PFSK-1 (cell line): ENCODE measurements at regions not wholly inside any gene's neighbourhood (a gene's known extent, or its start where the extent isn't known, plus 50 kb on each side); places are given as distances from the start of the nearest gene placed in this dataset.

Experiments used
- FOXP2 ChIP-seq: optimal IDR thresholded peaks from 2 replicates; pipeline ENCODE3; 2011; ENCODE audit warnings: borderline replicate concordance, control low read depth, inconsistent platforms; ENCODE audit not compliant: insufficient read depth; ENCODE audit errors: extremely low read length, extremely low read depth
- POLR2AphosphoS5 ChIP-seq: IDR thresholded peaks from 2 replicates; pipeline ENCODE4 v1.6.1; 2012; ENCODE audit warnings: low read depth, mild to moderate bottlenecking, control low read depth, low read length, moderate library complexity
- REST ChIP-seq, 2 experiments: IDR thresholded peaks; 2 replicates each; pipeline versions ENCODE4 v1.6.1 to v1.8.0; 2011 to 2012; ENCODE audit warnings: low read depth in 2 of 2, low read length in 2 of 2, control low read depth in 1 of 2, inconsistent platforms in 1 of 2, mild to moderate bottlenecking in 1 of 2, moderate library complexity in 1 of 2; ENCODE audit not compliant: insufficient read depth in 1 of 2
- SIN3A ChIP-seq: IDR thresholded peaks from 2 replicates; pipeline ENCODE4 v1.6.1; 2012; ENCODE audit warnings: mild to moderate bottlenecking, low read length, moderate library complexity, borderline replicate concordance; ENCODE audit not compliant: insufficient read depth
- TAF1 ChIP-seq: IDR thresholded peaks from 2 replicates; pipeline ENCODE4 v1.6.1; 2012; ENCODE audit warnings: low read length, control low read depth, borderline replicate concordance; ENCODE audit not compliant: insufficient read depth

GRCh38 chr22:22751043-22751603 lies 106.7 kb downstream of the GGTLC2 start:
- no peak for TF ChIP-seq REST (IDR thresholded peaks at IDR 0.05; ENCODE audit: insufficient read depth in 1 of 2, low read depth in 2 of 2, low read length in 2 of 2)
- no peak for TF ChIP-seq TAF1
- TF ChIP-seq FOXP2, result no peak
- TF ChIP-seq SIN3A, result no peak
- TF ChIP-seq POLR2AphosphoS5, result no peak

GRCh38 chr22:22752199-22752555 lies 107.8 kb downstream of the GGTLC2 start:
- TF ChIP-seq SIN3A (no peak), FOXP2 (no peak), REST (IDR thresholded peaks at IDR 0.05; ENCODE audit: insufficient read depth in 1 of 2, low read depth in 2 of 2, low read length in 2 of 2) (no peak), TAF1 (no peak), POLR2AphosphoS5 (no peak)

- TF ChIP-seq REST (IDR thresholded peaks at IDR 0.05; ENCODE audit: insufficient read depth in 1 of 2, low read depth in 2 of 2, low read length in 2 of 2), result no peak
- TF ChIP-seq POLR2AphosphoS5, result no peak
- TF ChIP-seq FOXP2, result no peak
- no peak for TF ChIP-seq TAF1
- no peak for TF ChIP-seq SIN3A
These were observed 108.4 kb downstream of the GGTLC2 start for GRCh38 chr22:22752556-22753477.

- no peak for TF ChIP-seq TAF1
- no peak for TF ChIP-seq POLR2AphosphoS5
- TF ChIP-seq FOXP2, result no peak
- TF ChIP-seq SIN3A, result no peak
- no peak for TF ChIP-seq REST (IDR thresholded peaks at IDR 0.05; ENCODE audit: insufficient read depth in 1 of 2, low read depth in 2 of 2, low read length in 2 of 2)
These were observed 109.3 kb downstream of the GGTLC2 start for GRCh38 chr22:22753526-22754267.
